EH (cell line): ENCODE measurements at regions not wholly inside any gene's neighbourhood (a gene's known extent, or its start where the extent isn't known, plus 50 kb on each side); places are given as distances from the start of the nearest gene placed in this dataset.
"Not testable (repeated sequence)": the region's sequence is repeated elsewhere in the genome, so short reads cannot be mapped to it uniquely, and the experiment has no call there.

Experiments used
- DNase-seq: peaks from one replicate; pipeline ENCODE4 v3.0.0-alpha.2; 2015; ENCODE audit warnings: low read depth

DNA sequence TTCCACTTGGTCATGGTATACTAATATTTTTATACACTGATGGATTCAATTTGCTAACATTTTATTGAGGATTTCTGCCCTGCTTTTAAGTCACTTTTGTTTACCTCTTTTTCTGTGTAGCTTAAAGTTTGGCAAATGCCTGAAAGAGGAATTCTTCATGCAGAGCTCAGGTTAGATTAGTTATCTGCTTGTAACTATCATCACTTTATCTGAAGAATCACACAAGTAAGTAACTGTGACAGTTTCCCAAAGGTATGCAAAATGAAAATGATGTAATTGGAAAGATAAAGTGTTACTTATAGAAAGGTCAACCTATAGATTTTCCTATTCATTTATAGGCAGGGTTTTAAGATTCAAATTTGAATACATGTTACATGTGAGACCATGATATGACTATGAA, 188.8 kb upstream of the ACTBL2 start:
- no peak for DNase-seq

DNA sequence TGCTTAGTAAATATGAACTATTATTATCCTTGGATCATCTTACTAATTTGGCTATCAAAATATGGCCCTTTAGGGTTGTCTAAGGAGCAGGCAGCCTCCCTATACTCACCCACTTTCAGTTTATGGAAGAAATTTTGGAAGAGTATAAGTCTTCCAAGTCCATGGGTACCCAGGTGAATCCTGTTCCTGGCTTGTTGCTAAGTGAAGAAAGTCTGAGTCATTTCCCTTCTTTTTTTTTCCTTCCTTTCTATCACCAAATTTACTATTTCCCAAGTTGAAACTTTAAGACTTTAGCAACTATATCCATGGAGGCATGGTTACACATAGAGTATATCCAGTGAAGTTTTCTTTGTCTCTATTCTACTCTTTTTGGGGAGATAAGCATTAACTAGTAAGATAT, 184.0 kb upstream of the ACTBL2 start:
- no peak for DNase-seq

- no peak for DNase-seq
These were observed 182.7 kb upstream of the ACTBL2 start for GRCh38 chr5:57665146-57665936.

DNA sequence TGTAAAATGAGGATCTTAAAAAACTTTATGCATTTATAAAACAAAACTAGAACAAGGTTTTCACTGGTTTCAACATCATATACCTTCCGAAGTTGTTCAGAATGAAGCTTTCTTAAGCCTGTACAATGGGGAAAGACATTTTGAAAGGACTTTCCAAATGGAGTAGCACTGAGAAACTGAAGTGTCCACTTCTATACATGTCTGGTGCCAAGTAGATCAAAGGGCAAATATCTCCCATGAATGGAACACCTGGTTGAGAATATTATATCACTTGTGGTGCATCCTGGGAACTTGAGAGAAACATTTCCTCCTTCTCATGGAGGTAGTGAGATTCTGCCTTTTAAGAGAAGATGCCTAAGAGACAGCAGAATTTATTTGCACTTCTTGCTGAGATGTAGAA, 182.1 kb upstream of the ACTBL2 start:
- DNase-seq: no peak

- no peak for DNase-seq
These were observed 180.9 kb upstream of the ACTBL2 start for GRCh38 chr5:57663466-57663865.

DNA sequence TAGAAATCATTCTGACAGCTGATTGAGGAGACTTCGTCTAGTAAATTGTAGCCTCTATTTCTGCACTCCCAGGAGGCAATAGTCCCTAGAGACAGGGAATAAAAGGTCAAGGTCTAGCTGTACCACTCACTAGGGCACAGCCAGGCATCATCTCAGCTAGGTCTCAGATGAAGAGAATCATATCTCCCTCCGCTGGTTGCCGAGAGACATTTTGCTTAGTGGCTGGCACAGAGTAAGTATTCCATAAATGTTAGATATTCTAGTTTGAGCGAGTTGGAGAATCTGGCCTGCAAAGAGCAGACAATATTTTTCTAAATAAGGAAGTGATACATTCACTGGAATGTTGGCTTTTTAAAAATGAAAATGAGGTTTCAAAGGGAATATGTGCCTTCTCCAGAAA, 180.4 kb upstream of the ACTBL2 start:
- DNase-seq: peak; percentile 51

DNA sequence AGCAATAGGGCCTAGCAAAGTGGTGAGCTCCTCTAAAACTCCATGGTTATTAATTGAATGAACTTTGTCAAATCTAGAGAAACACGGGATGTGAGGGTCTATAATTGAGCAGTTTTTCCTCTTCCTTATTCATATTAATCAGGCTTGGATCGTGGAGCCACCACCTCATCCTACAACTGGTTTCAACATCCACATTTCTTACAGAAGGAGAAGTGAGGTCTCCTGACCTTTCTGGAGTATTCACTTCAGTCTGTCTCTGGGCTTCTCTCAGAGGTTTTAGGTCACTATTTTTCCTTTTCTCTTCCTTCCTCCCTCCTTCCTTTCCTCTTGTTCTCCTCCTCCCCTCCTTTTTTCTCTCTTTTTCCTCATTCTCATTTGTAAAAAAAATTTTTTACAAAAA, 177.3 kb upstream of the ACTBL2 start:
- no peak for DNase-seq

DNA sequence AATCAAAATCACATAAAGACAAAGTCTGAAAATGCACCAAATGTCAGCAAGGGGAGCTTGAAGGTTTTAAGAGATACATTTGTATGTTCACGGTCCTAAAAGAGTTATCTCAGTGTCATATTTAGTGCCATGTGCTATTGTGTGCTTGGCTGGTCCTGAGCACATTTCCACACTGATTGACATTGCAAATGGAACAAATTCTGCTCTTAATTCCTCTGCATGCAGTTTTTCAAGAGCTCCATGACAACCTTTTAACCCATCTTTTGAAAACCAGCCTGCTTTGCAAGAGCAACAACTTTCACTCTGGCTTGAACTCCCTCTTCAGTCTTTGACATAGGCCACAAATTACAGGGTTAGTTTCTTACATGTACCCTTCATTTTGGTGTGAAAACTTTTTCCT, 175.4 kb upstream of the ACTBL2 start:
- DNase-seq: no peak

DNA sequence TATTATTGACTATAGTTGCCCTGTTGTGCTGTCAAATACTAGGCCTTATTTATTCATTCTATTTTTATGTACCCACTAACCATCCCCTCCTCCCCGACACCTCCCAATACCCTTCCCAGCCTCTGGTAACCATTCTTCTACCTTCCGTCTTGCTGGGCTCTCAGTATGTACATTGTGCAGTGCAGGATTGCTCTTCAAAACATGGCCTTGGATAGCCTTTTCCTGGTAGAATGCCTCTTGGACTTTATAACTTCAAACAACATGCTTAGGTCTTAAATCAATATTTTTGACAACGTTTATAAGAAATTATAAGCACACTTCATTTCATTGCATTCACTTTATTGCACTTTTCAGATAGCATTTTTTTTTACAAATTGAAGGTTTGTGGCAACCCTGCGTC, 172.6 kb upstream of the ACTBL2 start:
- DNase-seq: no peak

DNA sequence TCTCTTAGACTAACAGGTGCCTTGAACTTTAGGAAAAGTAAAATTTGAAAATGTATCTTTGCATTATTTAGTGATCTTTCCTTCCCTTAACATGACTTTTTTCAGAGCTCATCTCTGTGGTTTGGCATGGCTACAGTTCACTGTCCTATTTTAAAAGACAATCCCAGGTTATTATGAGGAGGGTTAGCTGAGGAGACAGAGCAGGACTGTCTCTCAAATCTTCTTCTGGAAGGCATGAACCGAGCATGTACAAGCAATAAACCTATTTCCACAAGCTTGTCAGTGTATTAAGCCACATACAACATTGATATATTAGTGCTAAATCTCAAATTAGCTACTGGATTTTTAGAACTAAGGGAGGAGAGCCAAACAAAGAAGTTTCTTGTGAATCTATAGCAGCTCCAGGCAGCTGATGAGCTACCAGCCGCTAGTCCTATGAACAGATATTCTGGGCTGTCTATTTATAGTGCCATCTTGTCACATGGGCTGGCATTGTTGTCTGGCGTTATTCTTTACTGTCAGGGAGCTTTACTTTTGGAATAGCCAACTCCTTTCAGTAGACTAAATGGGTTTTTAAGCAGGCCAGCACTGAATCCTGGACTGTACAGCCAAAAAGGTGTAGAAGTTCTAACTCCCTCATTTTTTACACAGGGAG, 171.2 kb upstream of the ACTBL2 start:
- DNase-seq: no peak

DNA sequence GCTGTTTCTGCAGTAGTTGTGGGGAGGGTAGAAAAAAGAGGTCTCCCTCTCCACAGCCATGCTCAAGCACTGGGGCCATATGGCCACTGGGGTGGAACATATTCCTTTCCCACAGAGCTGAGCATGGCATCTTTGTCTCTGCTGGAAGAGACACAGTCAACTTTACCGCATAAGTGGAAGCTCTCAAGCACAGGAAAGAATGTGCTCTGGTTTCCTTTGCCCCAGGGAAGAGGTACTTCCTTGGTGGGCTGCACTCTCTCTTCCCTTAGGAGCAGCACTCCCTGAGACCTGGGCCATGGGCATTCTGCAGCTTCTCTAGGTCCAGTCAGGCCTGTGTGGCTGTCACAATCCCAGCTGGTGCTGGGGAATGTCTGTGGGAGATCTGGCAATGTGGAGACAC, 168.5 kb upstream of the ACTBL2 start:
- no peak for DNase-seq

DNA sequence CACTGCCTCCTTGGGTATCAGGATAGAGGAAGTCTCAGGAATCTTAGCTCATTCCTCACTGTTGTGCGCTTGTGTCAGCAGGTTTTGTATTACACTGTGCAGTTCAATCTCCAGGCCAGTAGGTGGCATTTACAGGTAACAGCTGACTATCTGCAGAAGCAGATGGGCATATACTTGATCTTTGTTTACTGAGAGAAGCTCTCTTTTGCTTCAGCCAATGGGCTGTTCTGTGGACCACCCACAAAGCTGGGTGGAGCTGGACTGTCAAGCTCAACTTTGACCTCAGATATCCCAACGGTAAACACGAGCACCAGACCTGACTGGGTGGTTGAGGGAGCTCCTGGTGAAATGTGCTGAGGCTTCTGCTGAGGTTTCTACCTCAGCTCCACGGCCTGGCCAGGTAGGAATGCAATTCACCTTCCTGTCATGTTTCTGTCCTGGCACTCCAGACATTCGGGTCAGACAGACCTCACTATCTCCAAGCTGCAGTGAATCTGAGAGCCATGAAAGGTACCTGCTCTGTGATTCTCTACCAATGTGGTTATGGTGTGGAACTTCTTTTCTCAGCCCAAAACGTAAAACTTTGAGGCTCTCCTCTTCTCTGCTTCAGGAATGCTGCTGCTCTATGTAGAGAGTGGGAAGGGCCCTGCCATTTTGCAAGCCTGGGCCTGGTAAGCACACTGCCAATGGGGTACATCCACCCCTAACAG, 167.9 kb upstream of the ACTBL2 start:
- DNase-seq: peak; percentile 77

- no peak for DNase-seq
These were observed 160.1 kb upstream of the ACTBL2 start for GRCh38 chr5:57642698-57643097.

- DNase-seq: no peak
These were observed 159.5 kb upstream of the ACTBL2 start for GRCh38 chr5:57642066-57642465.

DNA sequence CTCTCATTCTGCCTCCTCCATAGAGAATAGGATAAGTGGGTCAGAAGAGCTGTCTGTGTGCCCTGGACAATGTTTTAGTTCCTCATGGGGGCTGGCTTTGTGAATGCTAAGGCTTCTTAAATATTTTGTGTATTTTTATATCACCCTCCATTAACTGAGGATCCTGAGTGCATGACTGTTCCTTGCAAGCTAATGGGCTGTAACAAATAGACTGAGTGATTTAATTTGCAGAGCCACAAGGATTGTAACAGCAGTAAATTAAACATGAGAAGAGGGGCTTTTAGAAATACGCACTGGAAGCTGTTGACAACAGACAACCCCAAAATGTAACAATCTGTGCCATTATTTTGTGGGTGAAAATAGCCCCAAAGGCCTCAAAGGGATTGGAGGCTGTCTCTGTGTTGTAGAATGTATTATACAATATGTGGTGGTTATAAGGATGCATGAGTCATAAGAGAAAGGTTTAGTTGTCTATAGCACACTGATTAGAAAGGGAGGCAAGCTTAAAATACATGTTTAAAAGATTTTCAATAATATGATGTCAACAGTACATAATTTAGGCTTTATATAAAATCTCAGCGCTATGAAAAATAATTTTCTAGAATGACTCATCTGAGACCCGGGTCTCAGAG, 152.7 kb upstream of the ACTBL2 start:
- no peak for DNase-seq

DNA sequence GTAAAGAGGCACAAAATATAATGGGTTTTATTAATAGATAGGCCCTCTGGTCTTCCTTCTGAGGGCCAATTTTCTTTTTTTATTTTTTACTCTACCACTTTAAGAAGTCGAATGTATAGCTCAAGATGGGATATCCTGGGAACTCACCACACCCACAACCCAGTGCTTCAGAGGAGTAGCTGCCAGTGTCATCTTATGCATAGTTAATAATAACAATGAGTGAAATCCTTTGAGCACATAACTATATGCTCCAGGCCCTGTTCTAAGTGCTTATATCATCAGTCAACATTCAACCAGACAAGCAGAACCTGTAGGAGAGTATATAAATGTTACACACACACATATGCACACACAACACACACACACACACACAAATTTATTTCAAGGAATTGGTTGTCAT, 150.3 kb upstream of the ACTBL2 start:
- DNase-seq: no peak

GRCh38 chr5:57631139-57631538, 148.5 kb upstream of the ACTBL2 start:
- DNase-seq: not testable (repeated sequence)

DNA sequence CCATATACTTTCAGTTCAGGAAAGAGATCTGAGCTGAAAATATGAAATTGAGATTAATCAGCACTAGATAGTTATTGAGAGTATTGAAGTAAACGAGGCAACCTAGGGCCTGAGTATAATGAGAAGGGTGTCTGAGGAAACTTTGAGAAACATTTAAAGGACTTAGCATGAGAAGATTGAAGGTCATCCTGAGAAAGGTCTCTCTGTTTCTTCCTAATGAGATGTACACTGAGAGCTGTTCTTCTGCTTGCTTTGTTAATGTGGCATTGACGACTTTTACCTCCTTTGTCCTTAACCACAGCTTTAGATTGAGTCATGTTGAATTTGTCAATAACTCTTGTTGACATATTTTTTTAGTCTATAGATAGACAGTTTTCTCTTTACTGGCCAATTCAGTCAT, 145.1 kb upstream of the ACTBL2 start:
- no peak for DNase-seq

GRCh38 chr5:57626703-57627102, 144.1 kb upstream of the ACTBL2 start:
- no peak for DNase-seq

GRCh38 chr5:57621624-57622023, 139.0 kb upstream of the ACTBL2 start:
- no peak for DNase-seq

DNA sequence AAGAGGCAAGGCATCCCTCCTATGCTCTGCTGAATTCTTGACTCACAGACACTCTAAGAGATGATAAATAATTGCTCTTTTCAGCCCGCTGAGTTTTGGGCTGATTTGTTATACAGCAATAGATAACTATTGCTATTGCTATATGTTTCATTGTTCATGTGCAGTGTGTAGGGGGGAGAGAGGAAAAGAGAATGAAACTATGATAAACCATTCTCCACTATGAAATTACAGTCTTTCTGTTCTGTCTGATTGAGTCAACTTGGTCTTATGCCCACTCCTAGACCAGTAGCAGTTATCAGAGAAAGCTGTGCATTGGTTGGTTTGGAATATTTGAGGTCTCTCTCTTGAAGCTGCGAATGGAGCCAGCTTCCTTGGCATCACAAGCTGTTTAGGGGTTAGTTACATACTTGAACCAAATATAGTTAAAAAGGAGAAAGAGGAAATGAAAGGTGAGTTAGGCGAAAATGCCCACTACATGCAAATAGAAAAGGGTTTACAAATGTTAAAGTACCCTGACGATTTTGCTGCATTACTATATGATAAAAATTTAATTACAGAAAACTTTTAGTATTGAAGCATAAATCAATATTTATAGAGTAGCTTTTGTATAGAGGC, 136.3 kb upstream of the ACTBL2 start:
- no peak for DNase-seq

GRCh38 chr5:57613741-57614140, 131.1 kb upstream of the ACTBL2 start:
- DNase-seq: no peak
